HCT116 (cell line): ENCODE measurements at regions not wholly inside any gene's neighbourhood (a gene's known extent, or its start where the extent isn't known, plus 50 kb on each side); places are given as distances from the start of the nearest gene placed in this dataset.
"Not testable (repeated sequence)": the region's sequence is repeated elsewhere in the genome, so short reads cannot be mapped to it uniquely, and the experiment has no call there.

Experiments used
- CEBPB ChIP-seq: IDR thresholded peaks from 2 replicates; pipeline ENCODE4 v1.6.1; 2012; ENCODE audit warnings: low read depth
- POLR2A ChIP-seq: IDR thresholded peaks from 2 replicates; pipeline ENCODE4 v1.7.0; 2011; ENCODE audit warnings: borderline replicate concordance; ENCODE audit not compliant: insufficient read depth, insufficient read length; ENCODE audit errors: extremely low read depth
- ZFX ChIP-seq: fragments of 450-650 bp; IDR thresholded peaks from 2 replicates; pipeline ENCODE4 v1.6.1; 2017

GRCh38 chr5:135734956-135735355 is 99.5 kb upstream of the SLC25A48 start:
- TF ChIP-seq POLR2A, CEBPB, ZFX: not testable (repeated sequence)
